ENCODE measurements at regions not wholly inside any gene's neighbourhood (a gene's known extent, or its start where the extent isn't known, plus 50 kb on each side); places are given as distances from the start of the nearest gene placed in this dataset.
A peak's percentile ranks its signal among the peaks of the same experiment; 100 is the strongest.
"Not testable (repeated sequence)": the region's sequence is repeated elsewhere in the genome, so short reads cannot be mapped to it uniquely, and the experiment has no call there.

- not testable (repeated sequence) for DNase-seq (ENCODE audit: low spot score)
Observed at GRCh38 chr11:3514635-3515424, 127.0 kb downstream of the ART5 start.

GRCh38 chr11:3513311-3513710, 128.5 kb downstream of the ART5 start:
- DNase-seq (ENCODE audit: low spot score): not testable (repeated sequence)

GRCh38 chr11:3512751-3513150, 129.0 kb downstream of the ART5 start:
- DNase-seq (ENCODE audit: low spot score): not testable (repeated sequence)

- not testable (repeated sequence) for DNase-seq (ENCODE audit: low spot score)
Observed at GRCh38 chr11:3512133-3512703, 129.6 kb downstream of the ART5 start.

- DNase-seq (ENCODE audit: low spot score): not testable (repeated sequence)
Observed at GRCh38 chr11:3511416-3512132, 130.2 kb downstream of the ART5 start.

- not testable (repeated sequence) for DNase-seq (ENCODE audit: low spot score)
Observed at GRCh38 chr11:3509563-3509962, 130.6 kb upstream of the ZNF195 start.

GRCh38 chr11:3499198-3499597, 120.3 kb upstream of the ZNF195 start:
- not testable (repeated sequence) for DNase-seq (ENCODE audit: low spot score)

- not testable (repeated sequence) for DNase-seq (ENCODE audit: low spot score)
Observed at GRCh38 chr11:3498356-3498755, 119.4 kb upstream of the ZNF195 start.

- not testable (repeated sequence) for DNase-seq (ENCODE audit: low spot score)
Observed at GRCh38 chr11:3493152-3493551, 114.2 kb upstream of the ZNF195 start.

GRCh38 chr11:3488003-3488402, 109.1 kb upstream of the ZNF195 start:
- DNase-seq (ENCODE audit: low spot score): not testable (repeated sequence)

- not testable (repeated sequence) for DNase-seq (ENCODE audit: low spot score)
Observed at GRCh38 chr11:3485737-3486136, 106.8 kb upstream of the ZNF195 start.

GRCh38 chr11:3476937-3477885, 98.3 kb upstream of the ZNF195 start:
- not testable (repeated sequence) for DNase-seq (ENCODE audit: low spot score)

- DNase-seq (ENCODE audit: low spot score): not testable (repeated sequence)
Observed at GRCh38 chr11:3476084-3476936, 97.4 kb upstream of the ZNF195 start.

- not testable (repeated sequence) for DNase-seq (ENCODE audit: low spot score)
Observed at GRCh38 chr11:3468963-3469362, 90.0 kb upstream of the ZNF195 start.

- DNase-seq (ENCODE audit: low spot score): not testable (repeated sequence)
Observed at GRCh38 chr11:3467599-3467998, 88.7 kb upstream of the ZNF195 start.

- not testable (repeated sequence) for DNase-seq (ENCODE audit: low spot score)
Observed at GRCh38 chr11:3455666-3456065, 76.7 kb upstream of the ZNF195 start.

- DNase-seq (ENCODE audit: low spot score): peak; percentile 39
Observed at GRCh38 chr11:3454844-3455243, 75.9 kb upstream of the ZNF195 start.

- not testable (repeated sequence) for DNase-seq (ENCODE audit: low spot score)
Observed at GRCh38 chr11:3453596-3454256, 74.8 kb upstream of the ZNF195 start.

GRCh38 chr11:3450822-3451221, 71.9 kb upstream of the ZNF195 start:
- not testable (repeated sequence) for DNase-seq (ENCODE audit: low spot score)

GRCh38 chr11:3445535-3445934, 66.6 kb upstream of the ZNF195 start:
- DNase-seq (ENCODE audit: low spot score): not testable (repeated sequence)
